ENCODE measurements at regions not wholly inside any gene's neighbourhood (a gene's known extent, or its start where the extent isn't known, plus 50 kb on each side); places are given as distances from the start of the nearest gene placed in this dataset.

DNA sequence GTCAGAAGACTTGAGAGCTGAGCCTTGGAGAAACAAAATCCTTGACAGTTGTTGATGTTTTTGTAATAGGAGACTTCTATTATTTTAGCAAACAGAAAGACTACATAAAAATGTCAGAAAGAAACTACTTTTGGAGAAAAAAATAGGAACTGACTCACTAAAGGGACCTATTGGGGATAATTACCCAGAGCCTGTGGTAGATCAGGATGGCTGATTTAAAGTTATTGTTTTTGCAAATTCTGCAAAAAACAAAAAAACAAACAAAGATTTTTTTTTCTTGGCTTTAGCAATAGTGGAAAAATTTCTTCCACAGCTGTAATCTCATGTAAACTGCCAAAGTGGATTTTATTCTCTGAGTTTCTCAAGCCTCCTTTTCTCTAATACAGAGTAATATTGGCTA, 101.5 kb upstream of the SATB1 start:
- TF ChIP-seq, protein P1, sequence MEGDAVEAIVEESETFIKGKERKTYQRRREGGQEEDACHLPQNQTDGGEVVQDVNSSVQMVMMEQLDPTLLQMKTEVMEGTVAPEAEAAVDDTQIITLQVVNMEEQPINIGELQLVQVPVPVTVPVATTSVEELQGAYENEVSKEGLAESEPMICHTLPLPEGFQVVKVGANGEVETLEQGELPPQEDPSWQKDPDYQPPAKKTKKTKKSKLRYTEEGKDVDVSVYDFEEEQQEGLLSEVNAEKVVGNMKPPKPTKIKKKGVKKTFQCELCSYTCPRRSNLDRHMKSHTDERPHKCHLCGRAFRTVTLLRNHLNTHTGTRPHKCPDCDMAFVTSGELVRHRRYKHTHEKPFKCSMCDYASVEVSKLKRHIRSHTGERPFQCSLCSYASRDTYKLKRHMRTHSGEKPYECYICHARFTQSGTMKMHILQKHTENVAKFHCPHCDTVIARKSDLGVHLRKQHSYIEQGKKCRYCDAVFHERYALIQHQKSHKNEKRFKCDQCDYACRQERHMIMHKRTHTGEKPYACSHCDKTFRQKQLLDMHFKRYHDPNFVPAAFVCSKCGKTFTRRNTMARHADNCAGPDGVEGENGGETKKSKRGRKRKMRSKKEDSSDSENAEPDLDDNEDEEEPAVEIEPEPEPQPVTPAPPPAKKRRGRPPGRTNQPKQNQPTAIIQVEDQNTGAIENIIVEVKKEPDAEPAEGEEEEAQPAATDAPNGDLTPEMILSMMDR (IDR thresholded peaks at IDR 0.05): no peak
- TF ChIP-seq POLR2A (IDR thresholded peaks at IDR 0.05): no peak

Data from Peyer's patch (tissue), 4 donors.